GM19372 (cell line): ENCODE measurements at regions not wholly inside any gene's neighbourhood (a gene's known extent, or its start where the extent isn't known, plus 50 kb on each side); places are given as distances from the start of the nearest gene placed in this dataset.

Source experiments
- ATAC-seq: cut with Tn5 transposase; IDR thresholded peaks from one replicate; pipeline ENCODE4 v1.9.1; 2021; ENCODE audit warnings: mild to moderate bottlenecking, low read depth, moderate library complexity; ENCODE audit not compliant: unreplicated experiment

DNA sequence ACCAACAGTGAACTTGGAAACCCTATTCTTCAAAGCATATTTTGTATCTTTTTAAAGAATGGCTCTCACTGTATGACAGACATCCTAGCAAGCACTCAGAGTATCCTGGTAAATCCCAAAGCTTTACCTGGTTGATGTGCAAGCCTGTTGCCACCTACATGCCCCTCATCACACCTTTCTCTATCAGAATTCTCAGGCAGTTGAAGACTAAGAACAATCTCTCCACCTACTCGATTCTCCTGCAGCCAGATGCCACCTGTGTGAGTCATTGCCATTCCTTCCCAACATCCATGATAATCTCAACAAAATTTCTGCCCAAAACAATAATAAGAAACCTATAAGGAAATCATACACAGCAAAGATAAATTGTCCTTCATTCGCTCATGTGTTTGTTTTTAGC, 659.8 kb downstream of the BCL11A start:
- ATAC-seq = no peak

DNA sequence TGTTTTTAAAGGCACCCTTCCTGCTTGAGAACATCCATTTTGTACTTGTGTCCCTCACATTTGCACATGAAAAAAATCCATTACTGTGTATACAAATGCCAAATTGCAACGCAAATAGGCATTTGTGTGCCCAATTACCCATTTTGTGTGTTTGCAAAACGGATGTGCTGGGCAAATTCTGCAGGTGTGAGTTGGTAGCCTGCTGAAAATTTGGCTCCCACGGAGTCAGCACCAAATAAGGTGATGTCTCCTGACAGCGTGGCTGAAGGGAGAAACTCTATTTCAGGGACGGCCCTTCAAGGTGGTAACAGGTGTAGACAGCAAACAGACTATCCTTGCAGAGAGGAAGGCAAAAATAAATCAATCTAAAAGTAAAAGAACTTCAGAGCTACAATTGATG, 661.1 kb downstream of the BCL11A start:
- no peak for ATAC-seq

DNA sequence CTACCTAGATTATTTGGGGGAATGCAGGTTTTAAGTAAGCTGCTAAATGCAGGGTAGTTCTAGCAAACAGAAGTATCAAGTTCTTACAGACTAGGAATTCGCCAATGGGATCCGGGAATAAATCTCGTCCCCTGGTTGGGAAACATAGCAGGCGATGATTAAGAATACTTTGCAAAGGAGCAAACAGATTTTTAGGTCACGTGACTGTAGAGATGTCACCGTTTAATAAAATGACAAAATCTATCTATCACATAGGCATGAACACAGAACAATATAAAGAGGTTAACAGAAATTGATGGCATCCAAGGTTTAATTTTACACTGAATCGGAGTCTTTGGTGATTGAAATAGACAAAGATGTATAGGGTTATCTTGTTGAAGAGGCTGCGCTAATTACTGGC, 664.1 kb downstream of the BCL11A start:
- no peak for ATAC-seq

DNA sequence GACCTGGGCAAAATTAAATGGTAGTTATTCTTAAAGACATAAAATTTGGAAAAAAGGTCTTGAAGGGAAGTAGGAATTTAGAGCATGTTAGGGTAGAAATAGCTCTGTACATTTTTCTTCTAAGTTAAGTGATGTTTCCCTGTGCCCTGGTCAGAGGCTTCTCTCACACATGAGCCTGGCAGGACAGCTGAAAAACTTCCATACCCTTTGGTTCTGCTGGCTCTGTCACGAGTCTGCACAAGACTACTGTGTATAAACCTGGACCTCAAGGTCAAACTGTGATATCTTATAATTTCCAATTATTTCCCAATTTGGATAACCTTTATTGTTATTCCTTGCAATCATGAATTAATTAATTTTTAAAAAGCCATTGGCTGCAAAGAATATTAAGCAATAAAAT, 664.7 kb downstream of the BCL11A start:
- no peak for ATAC-seq

DNA sequence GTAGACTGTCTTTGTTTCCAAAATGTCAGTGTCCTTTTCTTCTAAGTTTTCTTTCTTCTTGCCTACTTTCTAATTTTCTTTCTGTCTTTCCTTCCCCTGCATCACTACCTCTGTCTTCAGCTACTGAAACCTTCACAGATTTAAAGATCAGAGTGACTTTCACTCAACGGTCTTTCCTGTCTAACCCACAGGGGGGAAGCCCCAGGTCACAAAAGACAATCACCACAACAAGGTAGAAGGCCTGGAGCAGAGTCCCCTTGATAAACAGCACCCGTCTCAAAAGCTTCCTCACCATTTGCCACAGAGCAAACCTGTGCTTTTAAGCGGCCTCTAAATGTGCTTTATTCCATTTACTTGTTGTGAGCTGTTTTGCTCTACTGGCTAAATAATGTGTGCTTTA, 665.4 kb downstream of the BCL11A start:
- ATAC-seq = peak; percentile 83

DNA sequence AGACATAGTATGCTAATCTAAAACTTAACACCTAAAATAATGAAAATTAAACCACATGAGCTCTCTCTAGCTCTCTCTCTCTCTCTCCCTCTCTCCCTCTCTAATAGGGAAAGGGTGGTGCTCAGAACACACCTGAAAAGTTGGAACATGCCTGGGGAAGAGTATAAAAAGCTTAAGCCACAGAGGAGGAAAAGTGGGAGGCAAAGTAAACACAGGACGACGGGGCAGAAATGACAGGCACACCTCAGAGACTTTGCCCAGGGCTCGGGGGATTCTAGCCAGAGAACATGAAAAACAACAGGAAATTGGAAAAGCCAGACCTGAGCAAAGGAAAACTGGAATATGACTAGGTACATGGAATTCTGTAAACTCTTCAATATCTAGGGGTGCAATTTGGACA, 666.1 kb downstream of the BCL11A start:
- ATAC-seq = no peak

DNA sequence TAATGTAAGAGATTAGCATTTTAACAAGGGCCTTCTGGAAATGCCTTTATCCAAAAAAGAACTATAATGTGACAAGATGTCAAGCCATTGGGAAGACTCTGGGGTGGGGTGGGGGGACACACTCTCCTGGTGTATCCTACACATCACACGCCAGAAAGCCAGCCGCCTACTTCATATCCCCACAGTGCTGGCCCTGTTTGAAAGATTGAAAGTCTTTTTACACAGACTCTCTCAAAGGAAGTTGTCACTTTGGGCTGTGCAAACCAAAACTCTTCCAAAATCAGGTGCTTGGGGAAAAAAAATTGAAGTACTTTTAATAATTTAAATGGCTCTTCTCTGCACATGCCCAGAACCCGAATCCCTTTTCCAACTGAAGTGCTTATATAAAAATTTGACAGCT, 666.7 kb downstream of the BCL11A start:
- ATAC-seq = no peak

DNA sequence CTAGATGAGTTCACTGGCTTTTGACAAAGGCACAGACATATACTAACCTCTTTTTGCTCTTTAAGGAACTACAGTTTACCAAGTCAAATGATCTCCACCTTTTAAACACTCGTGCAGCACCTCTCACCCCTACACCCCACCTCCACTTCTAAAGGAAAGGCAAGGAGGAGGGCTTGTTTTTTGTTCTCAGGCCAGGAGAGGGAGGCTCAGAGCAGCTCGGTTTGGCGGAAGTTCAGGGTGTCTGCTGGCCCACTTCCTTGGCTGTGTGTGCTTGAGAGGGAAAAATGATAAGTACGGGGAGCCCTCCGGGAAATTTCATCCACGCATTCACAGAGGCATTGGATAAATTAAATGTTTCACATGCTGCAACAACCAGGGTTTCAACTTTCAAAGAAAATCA, 667.9 kb downstream of the BCL11A start:
- no peak for ATAC-seq

DNA sequence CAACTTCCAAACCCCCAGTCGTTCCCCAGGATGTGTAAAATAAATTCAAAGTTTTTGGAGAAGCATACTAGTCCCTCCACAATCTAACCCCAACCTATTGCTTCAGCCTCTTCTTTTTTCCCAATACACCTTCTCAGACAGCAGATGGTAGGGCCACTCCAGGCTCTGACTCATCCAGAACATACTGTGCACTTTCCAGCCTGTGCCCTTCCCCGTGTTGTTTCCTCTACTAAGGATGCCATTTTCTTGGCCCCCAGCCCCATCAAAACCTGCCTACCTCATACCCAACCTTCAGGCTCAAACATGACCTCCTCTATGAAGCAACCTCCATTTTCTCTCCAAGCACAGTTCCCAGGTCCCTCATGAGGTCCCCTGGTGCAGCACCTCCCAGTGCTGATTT, 669.3 kb downstream of the BCL11A start:
- no peak for ATAC-seq

DNA sequence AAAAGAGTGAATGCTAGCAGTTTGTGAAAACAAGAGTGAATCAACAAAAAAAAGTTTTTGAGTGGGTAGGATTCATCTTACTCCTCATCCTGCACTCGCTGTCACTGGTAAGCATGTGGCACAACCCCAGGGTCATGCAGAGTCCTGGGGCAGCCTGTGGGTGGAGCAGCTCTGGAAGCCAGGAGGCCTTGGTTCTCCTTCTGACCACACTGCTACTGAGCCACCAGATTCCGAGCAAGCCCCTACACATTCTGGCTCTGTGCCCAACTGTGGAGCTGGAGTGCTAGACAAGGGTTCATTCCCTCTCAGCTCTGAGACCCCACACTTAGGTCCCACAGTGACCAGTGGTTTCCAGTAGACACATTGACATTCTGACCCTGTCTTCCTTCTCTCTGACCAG, 670.6 kb downstream of the BCL11A start:
- no peak for ATAC-seq

DNA sequence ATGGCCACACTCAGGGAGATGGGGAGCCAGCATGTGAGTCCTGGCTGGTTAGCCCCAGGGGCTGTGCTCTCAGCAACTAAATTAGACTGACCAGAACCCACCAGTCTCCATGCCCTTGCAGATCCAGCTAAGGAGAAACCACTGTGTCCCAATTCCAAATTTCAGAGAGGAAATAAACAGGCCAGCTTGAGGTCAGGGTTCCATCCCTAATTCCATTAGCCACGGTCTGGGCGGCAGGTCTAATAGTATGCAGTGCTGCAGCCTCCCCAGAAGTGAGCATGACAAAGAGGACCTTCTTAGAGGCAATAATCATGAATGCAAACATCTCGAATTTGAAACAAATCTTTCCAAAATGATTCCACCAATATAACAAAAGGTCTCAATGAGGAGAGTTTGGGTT, 671.2 kb downstream of the BCL11A start:
- ATAC-seq = no peak

DNA sequence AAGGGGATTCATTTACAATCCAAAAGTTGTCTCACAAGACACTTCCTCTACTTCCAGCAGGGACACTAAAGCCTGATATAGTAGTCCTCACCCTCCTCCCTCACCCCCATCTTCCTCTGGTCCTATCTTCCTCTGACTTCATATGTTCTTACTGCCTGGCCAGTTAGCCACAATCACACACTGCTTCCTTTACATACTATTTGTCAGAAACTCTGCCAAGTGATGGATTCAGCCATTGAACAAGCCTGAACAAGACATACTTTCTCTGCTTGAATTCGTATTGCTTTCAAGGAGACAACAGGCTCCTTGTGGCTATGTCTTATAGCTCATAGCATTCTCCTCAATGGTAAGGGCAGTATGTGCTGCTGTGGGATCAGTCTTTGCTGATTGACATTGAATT, 672.2 kb downstream of the BCL11A start:
- ATAC-seq = no peak

DNA sequence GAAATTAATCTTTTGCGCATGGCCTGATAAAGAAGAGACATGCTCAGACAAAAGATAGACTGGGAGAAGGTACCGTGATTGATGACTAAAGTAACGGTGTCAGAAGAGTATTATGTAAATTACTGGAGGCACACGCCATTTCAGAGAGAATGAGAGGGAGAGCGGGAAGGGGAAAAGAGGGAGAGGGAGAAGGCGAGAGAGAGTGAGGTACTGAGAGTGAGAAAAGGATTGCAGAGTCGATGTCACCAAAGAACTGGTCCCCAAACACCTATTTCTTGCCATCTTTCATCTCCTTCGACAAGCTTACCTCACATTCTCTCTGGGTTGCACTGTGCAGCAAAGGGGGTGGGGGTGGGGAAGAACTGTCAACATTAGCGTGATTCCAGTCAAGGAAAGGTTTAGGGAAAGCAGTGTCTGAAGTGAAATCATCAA, 673.7 kb downstream of the BCL11A start:
- ATAC-seq = no peak

DNA sequence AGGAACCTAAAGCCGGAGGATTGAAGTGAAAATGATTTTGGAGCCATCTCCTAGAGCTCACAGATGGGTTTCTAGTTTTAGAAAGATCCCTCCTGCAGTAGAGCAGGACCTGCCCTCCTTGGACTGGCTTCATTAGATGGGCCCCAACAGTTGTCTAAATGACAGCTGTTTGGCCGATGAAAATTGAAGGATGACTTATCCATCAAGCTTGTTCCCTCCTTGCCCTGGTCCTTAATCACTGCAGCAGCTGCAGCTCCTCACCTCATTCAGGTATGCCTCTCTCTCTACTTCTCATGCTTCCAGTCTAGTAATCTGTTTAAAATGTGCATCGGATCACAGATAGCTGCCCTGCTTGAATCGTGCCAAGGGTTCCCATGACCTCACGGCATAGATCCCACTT, 677.6 kb downstream of the BCL11A start:
- ATAC-seq = no peak

DNA sequence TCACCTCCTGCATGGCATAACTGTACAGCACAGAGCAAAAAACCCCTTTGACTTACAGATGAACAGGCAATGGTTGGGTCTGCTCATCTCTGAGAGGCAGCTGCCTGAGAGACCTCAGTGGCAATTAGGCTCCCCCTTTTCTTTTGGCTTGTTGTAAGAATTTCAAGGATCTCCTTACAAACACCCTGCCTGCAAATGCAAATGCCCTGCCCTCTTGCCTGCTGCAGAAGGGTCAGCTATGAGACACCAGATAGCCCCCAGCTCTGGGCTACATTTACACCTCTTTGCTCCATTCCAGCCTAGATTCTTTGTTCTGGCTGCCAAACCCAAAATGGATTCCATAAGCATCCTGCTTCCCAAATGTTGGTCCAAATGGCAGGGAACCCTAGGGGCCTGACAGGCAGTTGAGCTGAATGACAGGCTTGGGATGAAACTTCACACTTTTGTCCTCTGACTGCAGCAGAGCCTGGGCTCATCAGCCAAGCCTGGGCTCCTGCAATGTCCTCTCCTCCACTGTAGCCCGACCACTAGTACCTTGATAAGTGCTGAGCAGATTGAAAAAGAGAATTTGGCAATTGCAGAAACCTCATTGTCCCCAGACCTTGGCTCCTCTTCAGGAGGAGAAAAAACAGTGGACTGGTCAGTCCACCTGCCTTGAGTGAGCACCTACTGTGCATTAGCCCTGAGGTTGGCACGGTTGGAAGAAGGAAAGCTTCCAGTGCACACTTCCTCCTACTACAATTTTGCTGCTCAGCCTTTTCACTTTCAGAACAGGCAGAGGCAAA, 678.3 kb downstream of the BCL11A start:
- no peak for ATAC-seq

DNA sequence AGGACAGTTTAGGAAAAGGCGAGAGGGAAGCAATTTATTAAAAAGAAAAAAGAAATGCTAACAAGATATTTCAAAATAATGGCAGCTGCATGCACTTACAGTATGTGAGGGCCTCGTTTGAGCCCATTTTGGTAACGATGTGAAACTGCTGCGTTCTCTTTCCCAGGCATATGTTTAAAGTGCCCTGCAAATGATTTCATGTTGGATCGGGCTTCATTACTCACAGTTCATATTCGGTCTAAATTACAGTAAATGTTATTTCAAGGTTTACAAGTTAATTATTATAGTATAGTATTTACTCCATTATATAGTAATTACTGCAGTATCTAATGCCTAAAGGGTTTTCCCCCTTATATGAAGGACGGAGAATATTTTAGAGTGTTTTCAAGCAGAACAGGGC, 679.1 kb downstream of the BCL11A start:
- no peak for ATAC-seq

DNA sequence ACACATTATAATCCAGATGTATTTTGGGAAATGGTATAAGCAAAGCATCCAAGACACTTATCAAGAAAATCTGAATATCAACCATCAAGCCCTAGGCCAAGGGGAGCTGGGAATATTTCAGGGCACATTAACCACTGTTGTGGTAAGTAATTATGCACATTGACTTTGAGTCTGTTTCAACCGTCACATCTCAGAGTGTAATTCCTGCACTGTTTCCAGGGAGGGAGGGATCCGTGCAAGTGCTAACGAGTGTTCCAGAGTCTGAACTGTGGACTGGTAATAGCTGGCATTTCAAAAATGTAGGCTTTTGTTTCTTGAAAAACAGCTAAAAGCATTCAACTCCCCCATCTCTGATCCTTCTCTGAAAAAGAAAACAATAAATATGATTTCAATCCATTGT, 681.6 kb downstream of the BCL11A start:
- no peak for ATAC-seq

DNA sequence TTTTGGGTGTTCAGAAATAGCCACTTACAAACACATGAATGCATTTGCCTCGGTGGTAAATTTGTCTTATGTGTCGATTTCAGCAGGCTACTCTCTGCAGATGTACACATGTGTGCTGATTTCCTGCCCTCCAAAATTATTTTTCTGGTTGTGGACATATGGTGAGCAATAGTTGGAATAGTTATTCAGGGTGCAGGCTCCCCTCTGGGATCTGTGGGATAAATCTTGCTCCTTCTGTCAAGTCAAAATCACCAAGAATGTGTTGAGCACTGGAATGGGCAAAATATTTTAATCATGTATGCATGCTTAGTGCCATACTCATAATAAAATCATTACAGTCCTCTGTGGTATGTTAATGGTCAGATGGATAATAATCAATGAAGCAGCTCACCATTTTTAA, 684.5 kb downstream of the BCL11A start:
- ATAC-seq = no peak

DNA sequence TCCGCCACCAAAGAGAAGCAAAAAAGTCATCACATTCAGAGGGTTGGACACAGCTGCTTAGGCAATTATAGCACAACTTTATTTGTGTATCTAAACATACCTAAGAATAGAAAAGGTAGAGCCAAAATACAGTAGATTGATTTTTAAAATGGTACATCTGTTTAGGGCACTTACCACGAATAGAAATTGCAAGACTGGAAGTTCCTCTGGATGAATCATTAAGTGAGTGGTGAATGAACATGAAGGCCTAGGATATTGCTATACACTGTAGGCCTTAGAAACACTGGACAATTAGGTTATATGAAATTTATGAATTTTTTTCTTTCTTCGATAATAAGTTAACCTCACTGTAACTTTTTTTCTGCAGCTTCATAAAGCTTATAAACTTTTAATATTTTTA, 687.0 kb downstream of the BCL11A start:
- ATAC-seq = no peak

DNA sequence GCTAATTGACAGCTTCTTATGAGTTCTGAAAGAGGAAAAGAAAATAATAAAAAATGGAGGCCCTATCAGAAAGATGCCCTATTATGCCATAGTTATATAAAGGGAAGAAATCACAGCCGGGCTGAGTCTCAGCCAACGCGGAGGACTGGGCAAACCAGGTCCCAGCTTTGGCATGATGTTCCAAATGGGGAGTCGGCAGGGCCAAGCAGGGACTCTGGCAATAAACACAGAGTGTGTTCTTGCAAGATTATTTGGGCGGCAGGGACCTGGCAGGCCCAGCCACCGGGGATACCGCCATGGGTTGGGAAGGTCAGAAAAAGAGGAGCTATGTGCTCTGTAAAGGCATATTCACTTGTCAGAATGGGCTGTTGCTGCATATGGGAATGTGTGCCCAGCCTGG, 694.9 kb downstream of the BCL11A start:
- ATAC-seq = no peak

DNA sequence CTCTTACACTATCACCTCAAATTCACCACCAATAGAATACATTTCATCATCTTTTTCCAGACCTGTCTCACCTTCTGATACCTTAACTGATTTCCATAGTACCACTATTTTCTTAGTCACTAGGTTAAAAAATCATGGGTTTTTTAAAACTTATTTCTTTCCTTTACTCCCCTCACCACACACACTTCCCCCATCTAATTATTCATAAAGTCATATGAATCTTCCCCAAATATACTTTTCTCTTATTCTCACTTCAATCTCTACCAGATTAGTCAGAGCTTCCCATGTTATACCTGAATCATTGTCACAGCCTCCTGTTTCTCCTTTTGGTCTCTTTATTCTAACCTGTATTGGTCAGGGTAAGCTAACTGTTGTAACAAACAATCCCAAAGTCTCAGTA, 696.3 kb downstream of the BCL11A start:
- no peak for ATAC-seq

DNA sequence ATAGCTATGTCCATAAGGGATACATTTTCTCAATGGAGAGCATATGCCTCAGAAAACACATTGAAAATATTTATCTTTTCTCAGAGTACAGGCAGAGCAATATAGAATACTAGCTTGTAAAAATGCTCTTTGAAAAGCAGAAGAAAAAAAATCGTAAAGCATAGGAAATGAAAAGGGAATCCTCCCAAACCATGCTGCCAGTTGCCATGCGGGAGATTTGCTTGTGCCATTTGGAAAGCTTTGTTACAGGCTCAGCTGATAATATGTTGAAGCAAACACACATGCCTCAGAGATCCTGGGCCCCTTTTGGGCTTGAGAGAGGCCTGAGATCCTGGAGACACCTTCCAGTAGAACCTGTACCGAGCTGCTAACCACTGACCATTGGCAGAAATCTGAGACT, 697.1 kb downstream of the BCL11A start:
- ATAC-seq = no peak

DNA sequence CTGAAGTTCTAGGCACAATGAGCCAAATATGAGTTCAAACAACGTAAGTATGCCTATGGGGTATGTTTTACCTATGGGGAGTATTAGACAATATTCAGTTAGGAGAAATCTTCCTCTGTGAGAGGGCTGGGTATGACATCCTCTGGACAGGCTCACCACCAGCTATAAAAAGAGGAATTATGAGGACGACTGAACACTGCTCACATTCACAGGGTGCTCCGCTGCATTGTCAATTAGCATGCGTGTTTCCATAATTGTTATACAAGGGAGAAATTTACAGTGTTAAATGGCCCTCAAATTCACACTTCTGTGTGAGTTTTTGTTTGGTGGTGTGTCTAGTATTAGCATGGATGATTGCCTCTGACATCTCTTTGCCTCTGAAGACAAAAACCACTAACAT, 700.4 kb downstream of the BCL11A start:
- ATAC-seq = no peak
